ENCODE measurements at regions not wholly inside any gene's neighbourhood (a gene's known extent, or its start where the extent isn't known, plus 50 kb on each side); places are given as distances from the start of the nearest gene placed in this dataset.
A peak's percentile ranks its signal among the peaks of the same experiment; 100 is the strongest.

DNA sequence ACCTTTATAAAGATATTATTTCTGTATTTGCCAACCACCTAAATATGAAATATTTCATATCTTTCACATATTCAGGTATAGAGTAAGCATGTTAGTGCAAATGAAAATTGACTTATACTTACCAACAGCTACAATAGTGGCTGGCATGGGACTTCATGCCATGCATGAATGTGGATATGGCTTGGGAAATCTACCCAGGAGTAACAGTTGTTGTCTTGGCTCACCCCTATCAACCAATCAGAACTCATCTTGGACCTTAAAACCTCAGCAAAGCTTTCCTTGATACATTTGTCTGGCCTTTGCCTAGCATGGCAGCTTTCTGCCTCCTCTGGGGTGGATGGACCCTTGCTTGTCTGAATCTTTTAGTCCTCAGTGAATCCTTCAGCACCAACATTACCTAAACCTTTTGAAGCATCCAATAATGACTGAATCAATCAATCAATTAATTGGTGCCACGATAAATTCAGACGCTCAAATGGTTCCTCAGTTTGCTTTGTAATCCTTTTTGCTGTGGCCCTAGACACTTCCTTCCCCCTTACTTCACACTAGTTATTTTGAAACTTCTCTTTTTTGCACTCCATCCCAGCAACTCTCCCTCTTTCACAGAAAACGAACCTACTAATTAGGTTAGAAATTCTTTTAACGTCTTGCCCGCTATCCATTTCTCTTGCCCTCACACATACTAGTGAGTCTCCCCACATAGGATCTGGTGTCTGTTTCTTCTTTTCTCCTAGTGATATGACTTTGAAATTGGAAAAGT lies 132.3 kb upstream of the ZNF608 start (continued):
- TF ChIP-seq, protein P1, sequence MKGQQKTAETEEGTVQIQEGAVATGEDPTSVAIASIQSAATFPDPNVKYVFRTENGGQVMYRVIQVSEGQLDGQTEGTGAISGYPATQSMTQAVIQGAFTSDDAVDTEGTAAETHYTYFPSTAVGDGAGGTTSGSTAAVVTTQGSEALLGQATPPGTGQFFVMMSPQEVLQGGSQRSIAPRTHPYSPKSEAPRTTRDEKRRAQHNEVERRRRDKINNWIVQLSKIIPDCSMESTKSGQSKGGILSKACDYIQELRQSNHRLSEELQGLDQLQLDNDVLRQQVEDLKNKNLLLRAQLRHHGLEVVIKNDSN (IDR thresholded peaks at IDR 0.05; ENCODE audit: borderline replicate concordance, extremely low read length, insufficient read depth, low read depth, low read length) = no peak
- TF ChIP-seq ZNF384 (IDR thresholded peaks at IDR 0.05; ENCODE audit: borderline replicate concordance, low read depth, low read length) = no peak
- TF ChIP-seq ATF7 (IDR thresholded peaks at IDR 0.05; ENCODE audit: low read depth) = no peak
- TF ChIP-seq JUNB (IDR thresholded peaks at IDR 0.05) = no peak

DNA sequence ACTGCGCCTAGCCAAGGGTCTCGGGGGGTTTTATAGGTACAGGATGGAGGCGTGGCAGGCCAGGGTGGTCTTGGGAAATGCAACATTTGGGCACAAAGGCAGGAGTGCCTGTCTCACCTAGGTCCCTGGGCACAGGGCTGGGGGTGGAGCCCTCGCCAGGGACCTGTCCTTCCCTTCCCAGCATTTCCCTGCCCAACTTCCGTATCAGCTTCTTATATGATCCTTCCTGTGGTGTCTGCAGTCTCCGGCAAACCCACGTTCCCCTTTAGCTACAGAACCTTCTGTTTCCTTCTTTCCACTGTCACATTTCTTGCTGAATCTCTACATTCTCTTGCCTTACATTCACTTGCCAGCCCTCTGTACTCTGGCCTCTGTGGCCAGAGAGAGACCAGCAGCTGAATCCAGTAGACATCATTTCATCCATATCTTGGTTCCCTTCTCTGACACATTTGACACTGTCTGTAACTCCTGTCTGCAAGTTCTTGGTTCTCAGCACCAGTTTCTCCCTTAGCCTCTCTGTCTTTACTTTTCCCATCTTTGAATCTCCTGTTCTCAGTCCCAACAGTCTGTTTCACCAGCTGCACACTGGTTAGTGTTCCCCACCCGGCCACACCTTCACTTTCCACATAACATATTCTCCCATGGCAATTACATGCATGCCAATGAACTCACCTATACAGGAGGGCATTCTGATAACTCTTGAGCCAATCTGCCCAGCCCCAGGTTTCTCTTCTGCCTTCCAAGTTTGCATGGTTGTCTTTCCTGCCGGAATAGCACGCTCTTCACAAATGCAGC lies 134.7 kb upstream of the ZNF608 start:
- no peak overlapping the region for H3K4me2 ChIP-seq (ENCODE audit: control insufficient read depth, insufficient read depth)
- no peak overlapping the region for H3K9ac ChIP-seq (ENCODE audit: control insufficient read depth, insufficient read depth, low read length)
- no peak overlapping the region for H3K4me3 ChIP-seq
- DNase-seq (ENCODE audit: low read depth, low spot score) (no peak), FAIRE-seq (no peak), ATAC-seq (no peak)
- ChIA-PET POLR2A (no interaction called here), CTCF (no interaction called here), SMC1A (ENCODE audit: uncharacterized antibody, unreplicated experiment) (interaction anchor here (1.1 to 1.7 kb wide), 3 partner anchors 15 to 21 kb away, joined by 3 to 5 read pairs (median 4); no protein-coding TSS in a partner anchor), RAD21 (ENCODE audit: unreplicated experiment) (interaction anchor here (0.7 kb wide), 1 partner anchor 32 kb away, joined by 3 read pairs; no protein-coding TSS in a partner anchor)
- no TSS peak for BruUV-seq (replicated peaks)
- H3K9me3 ChIP-seq (replicated peaks; ENCODE audit: control insufficient read depth, insufficient read depth, low read length) = no peaks in the 10 kb centered on the region
- intact Hi-C loops (cut with micrococcal nuclease; ENCODE audit: unreplicated experiment) = no loop called here
- no peaks in the 10 kb centered on the region for H4K20me1 ChIP-seq (ENCODE audit: control insufficient read depth, insufficient read depth)
- no peaks in the 10 kb centered on the region for H3K36me3 ChIP-seq (ENCODE audit: control insufficient read depth in 2 of 2, insufficient read depth in 2 of 2, low read length in 1 of 2)
- H3K4me1 ChIP-seq (ENCODE audit: control insufficient read depth, insufficient read depth, low read length) = no peaks in the 10 kb centered on the region
- in situ Hi-C loops (cut with MboI) = no loop called here
- TF ChIP-seq SREBF1 (IDR thresholded peaks at IDR 0.05; ENCODE audit: low read length) (no peak), RB1 (IDR thresholded peaks at IDR 0.05; ENCODE audit: borderline replicate concordance) (no peak), ZBTB4 (CRISPR knock-in tag; IDR thresholded peaks at IDR 0.05) (no peak), MAX (IDR thresholded peaks at IDR 0.05; ENCODE audit: low read depth, low read length) (no peak), SMC3 (IDR thresholded peaks at IDR 0.05; ENCODE audit: borderline replicate concordance, low read length) (no peak), PBX3 (IDR thresholded peaks at IDR 0.05; ENCODE audit: insufficient replicate concordance, low read depth, low read length) (no peak), NR2F1 (conservative IDR thresholded peaks at IDR 0.05) (no peak), HDAC6 (IDR thresholded peaks at IDR 0.05; ENCODE audit: unreplicated experiment) (no peak), PAX5 (IDR thresholded peaks at IDR 0.05; ENCODE audit: borderline replicate concordance, low read depth, low read length) (no peak), FOXK2 (IDR thresholded peaks at IDR 0.05) (no peak)
- H3K79me2 ChIP-seq (ENCODE audit: control insufficient read depth, insufficient read depth, low read length) = no peaks in the 10 kb centered on the region
- no peaks in the 10 kb centered on the region for H3K27me3 ChIP-seq (replicated peaks in 1 of 2; ENCODE audit: control insufficient read depth in 2 of 2, insufficient read depth in 2 of 2, low read length in 1 of 2)
- H3K27ac ChIP-seq (ENCODE audit: control insufficient read depth, insufficient read depth) = no peak overlapping the region
- WGBS (ENCODE audit: insufficient coverage, insufficient replicate concordance, low lambda C conversion rate, missing lambda C conversion rate) = 74% methylated on average over 10 of the region's 10 CpGs
- peak overlapping the region; percentile 6; the same call in 1 of the 2 replicates for H2AFZ ChIP-seq (ENCODE audit: control insufficient read depth, low read depth, low read length)

All from GM12878 (cell line).